ENCODE measurements at regions not wholly inside any gene's neighbourhood (a gene's known extent, or its start where the extent isn't known, plus 50 kb on each side); places are given as distances from the start of the nearest gene placed in this dataset.

DNA sequence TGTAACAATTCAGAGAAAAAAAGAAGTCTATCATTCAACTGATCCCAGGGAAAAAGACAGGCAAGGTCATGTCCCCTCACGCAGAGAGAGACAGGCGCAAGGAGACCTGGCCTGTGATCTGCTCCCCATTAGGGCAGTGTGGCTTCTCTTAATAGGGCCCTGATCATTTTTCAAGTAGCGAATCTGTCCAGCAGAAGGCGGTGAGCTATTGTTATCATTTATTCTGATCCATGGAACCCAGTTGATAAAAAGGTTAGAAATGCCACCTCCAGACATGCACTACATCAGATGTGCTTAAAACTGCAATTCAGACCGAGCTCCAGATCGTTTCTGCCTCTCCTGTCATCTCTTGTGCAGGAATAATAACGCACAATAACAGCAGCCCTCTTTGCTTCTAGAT lies 1025.6 kb upstream of the PIK3C3 start:
- no peak for DNase-seq

DNA sequence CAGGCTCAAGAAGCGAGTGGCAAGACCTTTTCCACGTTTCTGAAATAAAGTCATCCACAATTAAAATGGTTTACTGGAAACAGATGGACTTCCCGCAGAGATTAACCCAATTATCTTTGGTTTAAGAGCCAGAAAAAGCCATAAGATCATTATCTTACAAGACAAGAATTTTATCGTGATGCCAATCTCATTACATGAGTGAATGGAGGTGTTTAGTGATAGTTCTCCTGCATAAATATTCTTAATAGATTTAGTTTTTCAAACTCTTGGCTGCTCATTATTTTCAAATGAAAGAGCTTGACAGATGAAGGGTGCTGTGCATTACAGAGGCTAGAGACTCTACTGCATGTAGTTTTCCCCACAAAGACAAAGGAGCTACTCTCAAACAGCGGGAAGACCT lies 1028.4 kb upstream of the PIK3C3 start:
- DNase-seq: peak; percentile 76

DNA sequence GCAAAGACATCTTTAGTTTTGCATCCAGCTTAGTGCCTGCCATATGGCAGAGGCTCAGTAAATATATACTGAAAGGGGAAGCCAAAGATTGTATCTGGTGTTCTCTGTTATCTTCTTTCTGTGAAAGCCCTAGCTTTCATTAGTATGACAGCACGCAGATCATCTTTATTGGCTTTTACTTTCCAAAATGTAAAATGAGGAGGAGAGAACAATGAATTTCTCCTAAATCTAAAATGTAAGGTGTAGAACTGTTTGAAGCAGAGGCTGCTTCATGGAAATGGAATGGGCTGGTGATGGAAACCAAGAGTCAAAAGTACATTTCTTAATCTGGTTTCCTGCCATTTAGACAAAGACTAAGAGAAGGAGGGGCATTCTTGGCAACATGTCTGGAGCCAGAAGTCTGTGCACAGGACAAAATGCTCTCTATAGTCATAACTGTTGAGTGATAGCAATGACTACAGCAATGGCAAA lies 1029.9 kb upstream of the PIK3C3 start:
- DNase-seq: peak; percentile 55

DNA sequence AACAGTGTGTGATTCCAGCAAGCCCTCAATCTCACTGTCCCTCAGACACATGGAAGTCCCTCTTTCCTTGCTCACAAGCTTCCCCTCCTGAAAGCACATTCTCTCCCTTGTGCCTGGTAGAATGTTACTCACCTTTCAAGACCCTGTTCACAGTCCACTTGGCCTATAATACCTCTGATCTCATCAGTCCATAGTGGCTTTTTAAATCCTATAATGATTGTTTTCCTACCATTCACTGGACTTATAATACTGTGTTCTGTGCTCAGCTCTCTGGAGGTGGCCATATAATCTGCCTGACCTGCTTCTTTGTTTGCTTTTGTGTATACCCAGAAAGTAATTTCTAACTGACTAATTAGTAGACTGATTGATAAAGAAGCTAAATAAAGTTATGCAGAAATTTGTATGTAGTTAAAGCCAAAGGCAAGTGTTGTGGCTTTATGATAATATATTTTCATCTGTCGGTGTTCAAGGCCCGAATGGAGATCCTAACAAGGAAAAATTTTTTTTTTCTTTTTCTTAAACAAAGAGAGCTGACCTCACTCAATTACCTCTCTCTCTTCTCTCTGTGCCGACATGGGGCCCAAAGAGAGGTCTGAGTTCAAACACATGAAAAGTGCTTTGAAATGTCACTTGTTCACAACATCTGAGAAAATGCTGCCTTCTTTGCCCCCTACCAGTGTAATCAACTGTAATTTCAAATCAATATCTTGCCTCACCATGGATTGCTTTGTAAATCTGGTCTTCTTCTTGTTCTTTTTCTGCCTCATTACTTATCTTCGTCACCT lies 1033.0 kb upstream of the PIK3C3 start:
- DNase-seq: no peak

DNA sequence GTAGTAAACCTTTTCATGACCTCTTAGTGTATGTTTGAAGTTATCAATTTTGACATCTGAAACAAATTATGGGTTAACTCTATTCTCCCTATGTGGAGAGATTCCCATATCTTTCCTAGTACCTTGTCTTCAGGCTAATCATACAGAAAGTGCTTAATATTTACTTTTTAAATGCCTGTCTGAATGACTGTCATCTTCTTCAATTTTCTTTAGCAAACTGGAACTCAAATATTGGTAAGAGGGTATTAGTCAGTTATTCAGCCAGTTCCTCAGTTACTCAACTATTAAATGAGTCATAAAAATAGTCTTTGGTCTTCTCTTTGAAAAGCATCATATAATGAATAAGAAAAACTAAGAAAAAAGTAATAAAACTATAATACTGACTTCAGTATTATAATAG lies 1038.0 kb upstream of the PIK3C3 start:
- DNase-seq: peak; percentile 82

DNA sequence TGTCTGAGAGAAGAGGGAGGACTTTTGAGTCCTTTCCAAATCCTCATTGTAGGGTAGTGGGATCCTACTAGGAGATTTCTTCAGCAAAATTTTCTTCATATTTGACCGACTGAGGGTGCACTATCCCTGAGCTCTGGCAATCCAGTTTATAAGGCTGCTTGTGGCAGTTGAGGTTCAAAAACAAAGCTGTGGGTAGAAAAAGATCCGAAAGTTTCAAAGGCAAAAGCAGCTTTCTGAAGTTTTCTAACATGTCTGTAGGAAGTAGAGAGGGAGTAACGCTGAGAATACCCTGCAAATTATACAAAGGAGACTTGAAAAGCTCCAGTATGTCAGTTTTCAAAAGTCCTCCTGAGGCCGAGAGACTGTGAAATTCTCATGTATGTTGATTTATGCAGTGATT lies 1039.3 kb upstream of the PIK3C3 start:
- no peak for DNase-seq

DNA sequence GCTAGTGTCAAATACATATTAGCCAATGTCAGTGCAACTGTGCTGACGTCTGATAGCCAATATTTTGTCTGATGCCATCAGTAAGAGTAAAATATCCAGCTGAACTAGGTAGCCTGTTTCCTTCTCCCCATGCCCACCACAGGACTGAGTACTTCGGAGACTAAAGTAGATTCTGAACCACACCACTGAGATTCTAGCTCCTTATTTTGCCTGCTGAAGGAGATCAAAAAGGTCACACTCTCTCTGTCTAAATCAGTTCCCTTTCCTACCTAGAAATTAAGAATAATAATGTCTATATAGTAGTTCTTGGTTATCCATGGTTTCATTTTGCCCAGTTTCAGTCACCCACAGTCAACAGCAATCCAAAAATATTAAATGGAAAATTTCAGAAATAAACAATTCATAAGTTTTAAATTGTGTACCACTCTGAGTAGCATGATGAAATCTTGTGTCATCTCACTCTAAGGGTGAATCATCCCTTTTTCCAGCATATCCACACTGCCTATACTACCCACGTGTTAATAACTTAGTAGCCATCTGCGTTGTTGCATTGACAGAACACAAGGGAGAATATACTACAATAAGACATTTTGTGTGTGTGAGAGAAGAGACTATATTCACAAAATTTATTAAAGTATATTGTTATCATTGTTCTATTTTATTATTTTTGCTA lies 1043.3 kb upstream of the PIK3C3 start:
- peak; percentile 82 for DNase-seq

DNA sequence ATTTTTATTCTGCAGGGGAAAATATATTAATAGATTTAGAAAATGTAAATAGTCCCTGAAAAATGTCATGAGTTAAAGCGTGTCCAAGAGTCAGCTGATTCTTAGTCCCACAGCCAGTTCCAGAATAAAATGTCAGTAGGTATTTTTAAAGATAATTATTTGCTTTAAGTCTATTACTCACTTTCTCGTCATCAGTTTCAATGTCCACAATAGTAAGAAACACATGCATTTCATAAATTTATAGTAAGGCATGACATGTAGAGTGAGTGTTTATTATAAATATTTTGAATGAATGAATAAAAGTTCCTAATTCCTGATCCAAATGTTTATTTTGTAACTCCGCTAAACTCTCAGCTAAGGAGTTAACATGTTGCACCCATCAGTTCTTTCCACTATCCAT lies 1044.0 kb upstream of the PIK3C3 start:
- DNase-seq: peak; percentile 5

DNA sequence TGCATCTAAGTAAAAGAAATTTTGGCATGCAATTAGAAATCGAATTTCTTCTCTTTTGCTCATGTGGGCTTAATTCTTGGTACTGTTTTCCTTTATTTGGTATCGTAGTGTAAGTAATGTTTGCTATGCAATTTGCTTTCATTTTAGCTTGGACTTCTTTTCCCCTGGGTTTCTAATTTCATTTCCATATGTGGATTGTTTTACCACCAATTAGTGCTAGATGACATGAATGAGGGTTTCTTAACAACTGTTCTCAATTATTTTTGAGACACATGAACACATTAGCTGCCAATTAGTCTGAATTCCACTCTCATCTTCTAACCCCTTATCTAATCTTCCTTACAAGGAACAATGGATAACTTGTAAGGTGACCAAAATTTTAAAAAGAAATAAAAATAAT lies 1047.2 kb upstream of the PIK3C3 start:
- DNase-seq: peak; percentile 52

DNA sequence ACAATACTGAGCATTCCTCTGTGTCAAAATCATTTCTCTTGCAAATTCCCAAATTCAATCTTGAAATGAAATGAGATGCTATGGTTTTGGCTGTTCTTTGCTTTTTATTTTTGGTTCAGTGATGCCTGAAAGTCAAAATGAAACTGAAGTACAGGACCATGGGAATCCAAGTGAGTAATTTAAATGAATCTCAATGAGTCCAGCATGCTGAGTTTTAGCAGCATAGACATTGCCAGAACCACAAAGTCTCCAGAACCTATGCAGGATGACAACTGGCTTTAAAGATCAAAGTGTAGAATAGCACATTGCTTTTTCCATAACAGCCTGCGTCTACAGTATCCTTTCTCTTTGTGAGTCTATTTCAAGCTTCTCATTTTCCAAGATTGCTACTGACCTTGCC lies 1050.7 kb upstream of the PIK3C3 start:
- DNase-seq: peak; percentile 33

DNA sequence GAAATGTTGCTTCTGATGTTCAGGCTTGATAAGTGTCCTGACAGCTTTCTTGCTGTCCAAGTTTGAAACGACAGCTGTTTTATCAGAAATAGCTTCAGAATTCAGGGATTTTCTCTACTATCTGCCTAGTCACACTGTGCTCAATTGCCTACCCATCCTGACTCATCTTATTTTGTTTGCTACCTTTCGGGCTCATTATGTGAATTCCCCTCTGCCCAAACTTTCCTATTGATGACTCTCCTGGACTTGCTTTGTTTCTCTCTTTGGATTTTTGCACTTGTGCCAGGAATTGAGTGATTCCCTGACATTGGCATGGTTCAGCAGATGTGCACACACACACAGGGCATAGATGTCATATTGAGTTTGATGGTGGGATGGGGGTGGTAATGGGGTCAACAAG lies 1052.6 kb upstream of the PIK3C3 start:
- DNase-seq: no peak

DNA sequence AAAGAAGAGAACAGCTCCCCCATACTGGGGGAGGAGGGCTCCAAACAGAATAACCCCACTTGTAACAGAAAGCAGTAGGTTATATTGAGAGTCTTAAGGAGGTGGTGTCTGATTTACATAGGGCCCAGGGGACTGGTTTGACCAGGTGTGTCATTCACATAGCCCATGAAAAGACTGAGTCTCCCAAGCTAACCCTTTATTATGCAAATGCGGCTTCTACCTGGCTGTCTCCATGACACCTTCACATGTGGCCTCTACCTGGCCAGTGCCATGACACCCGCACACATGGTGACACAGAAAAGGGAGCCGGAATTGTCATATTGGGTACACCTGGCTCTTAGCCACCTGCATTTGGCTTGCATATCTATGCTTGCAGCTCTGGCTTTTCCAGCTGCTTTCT lies 1057.2 kb upstream of the PIK3C3 start:
- DNase-seq: no peak

DNA sequence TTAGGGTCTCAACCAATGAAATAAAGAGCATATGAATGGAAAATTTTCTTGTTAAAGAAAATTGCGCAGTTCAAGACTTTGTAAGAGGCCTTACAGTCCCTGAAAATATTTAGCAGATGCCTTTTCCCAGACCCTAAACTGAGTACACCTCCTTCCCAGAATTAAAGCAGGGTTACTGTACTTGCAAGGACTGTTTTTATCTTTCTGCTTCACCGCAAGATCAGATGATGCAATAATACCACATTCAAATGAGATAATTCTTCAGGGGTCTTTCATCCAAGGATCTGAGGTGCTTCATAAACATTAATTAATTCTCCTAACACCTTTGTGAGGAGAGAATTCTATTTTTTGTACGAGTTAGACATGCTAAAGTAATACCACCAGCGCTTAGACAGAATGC lies 1071.8 kb upstream of the PIK3C3 start:
- no peak for DNase-seq

DNA sequence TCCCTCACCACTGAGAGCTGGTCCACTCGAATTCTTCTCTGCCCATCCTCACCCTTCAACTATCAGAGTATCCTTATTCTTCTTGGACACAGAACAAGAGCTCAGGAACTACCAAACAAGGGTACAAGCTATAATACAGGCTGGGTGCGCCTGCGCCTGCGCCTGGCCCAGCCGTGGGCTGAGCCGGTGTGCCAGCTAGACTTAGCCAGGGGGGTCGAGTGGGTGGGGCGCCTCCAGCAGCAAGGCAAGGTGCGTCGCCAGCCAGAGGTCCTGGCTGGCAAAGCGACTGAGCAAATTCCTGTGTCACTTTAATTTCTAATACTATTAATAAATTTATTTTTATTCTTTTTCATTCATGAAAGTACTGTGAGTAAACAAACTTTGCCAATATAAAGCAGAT lies 1072.6 kb upstream of the PIK3C3 start:
- no peak for DNase-seq

DNA sequence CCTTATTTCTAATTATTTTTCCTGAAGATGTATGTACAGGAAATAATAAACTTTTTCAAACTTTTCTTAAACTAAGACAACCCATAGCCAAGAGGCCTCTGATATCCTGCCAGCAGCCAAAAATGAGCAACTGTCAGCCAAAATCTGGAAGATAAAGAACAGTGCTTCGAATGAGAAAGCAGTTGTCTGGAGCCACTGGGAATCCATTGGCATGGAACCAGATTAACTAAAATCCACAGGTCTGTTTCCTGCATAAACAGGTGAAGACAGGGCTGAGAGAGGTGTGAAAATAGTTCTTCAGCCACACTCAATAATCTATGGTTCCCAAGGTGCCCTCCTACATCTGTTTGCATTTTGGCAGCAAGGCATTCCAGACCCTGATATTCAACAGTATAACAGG lies 1076.7 kb upstream of the PIK3C3 start:
- peak; percentile 31 for DNase-seq

DNA sequence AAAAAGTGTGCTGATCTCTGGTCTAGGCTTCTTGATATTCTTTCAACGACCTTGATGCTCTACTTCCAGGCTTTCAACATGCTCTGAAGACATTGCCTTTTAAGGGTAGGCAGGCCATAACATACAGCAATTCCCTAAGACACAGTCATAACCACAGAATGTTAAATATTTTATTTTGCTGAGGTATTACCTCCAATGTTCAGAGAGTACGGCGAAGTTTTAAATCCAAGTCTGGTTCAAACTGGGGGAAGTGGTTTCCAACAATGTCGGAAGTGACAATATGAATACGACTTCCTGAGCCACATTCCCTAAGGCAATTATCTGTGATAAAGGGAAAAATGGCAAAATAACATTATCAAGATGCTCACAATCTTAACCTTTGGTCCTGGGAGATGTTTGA lies 1077.9 kb upstream of the PIK3C3 start:
- peak; percentile 98 for DNase-seq

DNA sequence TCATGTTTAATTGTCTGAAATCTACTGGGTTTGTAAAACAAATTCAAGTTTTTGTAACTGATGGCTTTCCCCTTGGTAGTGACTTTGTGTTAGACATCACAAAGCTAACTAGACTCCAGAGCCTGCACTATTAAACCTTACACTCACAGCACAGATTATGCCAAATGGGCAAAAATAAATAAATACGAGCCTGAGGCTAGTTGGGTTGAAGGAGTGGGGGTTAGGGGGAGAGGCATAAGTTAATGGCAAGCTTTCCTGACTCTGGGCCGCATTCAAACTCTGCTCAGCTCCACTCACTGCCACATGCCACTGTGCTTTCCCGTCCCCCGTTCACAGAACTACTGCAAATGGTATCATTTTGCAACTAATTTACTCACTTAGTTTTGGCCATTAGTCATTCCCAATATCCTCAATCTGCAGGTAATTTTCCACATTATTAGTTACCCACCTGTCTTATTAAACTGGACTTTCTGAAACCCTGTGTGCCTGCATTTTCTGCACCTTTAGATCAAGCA lies 1079.9 kb upstream of the PIK3C3 start:
- no peak for DNase-seq

DNA sequence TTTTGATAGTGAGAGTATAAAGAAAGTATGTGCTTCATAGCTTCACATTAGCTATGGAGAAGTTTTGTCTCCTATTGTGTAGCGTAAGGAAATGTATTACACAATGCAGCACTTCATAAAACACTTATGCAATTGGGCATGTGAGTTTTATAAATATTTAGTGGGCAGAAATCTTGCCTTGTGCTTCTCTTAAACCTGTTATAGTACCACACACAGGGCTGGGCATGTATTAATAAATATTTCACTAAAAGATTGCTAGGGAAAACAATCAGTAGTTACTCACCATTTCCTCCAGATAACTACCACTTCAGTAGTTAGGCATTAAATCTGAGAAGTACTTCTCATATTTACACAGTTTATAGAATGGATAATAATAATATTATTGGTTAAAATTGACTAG lies 1080.8 kb upstream of the PIK3C3 start:
- peak; percentile 38 for DNase-seq

DNA sequence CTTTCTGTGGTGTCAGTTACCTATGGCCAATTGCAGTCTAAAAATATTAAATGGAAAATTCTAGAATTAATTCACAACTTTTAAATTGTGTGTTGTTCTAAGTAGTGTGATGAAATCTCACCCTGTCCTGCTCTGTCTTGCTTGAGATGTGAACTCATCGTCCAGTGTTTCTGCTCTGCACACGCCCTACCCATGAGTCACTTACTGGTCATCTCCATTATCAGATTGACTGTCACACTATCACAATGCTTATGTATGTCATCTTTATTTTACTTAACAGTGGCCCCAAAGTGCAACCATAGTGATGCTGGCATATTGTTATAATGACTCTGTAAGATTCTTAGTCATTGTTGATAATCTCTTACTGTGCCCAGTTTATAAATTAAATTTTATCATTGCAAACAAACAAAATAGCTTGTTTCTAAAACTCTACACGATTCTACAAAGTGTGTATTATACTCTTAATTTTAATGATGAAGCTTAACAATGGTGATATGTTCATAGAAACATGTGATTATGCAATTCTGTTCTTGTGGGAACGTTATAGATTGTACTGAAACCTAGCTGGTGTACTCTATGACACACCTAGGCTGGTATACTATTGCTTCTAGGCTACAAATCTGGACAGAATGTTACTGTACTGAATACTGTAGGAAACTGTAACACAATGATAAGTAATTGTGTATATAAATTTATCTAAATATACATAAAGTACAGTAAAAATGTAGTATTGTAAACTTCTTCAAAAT lies 1086.8 kb upstream of the PIK3C3 start:
- peak; percentile 93 for DNase-seq

DNA sequence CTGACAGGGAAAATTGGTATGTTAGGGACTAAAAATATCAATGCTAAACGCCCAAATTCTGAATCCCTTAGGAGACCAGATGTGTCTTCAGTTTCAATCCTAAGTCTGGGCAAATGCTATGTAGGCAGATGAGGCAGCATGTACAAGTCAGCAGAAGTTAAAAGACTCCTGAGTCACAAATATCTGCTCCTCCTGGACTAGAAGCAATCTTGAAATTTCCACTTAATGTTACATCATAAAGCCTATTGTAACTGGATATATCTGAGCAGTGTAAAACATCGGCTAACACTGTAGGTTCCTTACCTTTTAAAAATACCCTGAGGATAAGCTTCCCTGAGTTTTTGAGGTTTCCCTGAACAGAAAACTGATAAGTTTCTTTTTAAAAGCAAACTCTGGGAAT lies 1087.6 kb upstream of the PIK3C3 start:
- peak; percentile 94 for DNase-seq

DNA sequence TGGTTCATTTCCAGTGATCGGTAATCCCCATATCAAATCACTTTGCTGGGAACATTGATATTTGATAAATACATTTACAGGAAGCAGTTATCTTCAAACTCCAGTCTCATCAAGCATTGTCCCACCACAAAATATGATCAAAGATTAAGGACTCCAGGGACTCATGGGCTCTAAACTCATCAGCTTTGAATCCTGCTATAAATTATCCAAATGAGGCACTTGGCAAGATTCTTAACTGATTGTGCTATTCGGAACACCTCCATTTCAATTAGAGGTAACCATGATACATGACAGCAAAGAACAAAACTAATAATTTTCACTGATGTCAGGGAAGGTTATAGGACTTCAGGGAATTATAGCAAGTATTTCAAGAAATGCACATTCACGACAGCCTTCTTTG lies 1088.1 kb upstream of the PIK3C3 start:
- peak; percentile 67 for DNase-seq

DNA sequence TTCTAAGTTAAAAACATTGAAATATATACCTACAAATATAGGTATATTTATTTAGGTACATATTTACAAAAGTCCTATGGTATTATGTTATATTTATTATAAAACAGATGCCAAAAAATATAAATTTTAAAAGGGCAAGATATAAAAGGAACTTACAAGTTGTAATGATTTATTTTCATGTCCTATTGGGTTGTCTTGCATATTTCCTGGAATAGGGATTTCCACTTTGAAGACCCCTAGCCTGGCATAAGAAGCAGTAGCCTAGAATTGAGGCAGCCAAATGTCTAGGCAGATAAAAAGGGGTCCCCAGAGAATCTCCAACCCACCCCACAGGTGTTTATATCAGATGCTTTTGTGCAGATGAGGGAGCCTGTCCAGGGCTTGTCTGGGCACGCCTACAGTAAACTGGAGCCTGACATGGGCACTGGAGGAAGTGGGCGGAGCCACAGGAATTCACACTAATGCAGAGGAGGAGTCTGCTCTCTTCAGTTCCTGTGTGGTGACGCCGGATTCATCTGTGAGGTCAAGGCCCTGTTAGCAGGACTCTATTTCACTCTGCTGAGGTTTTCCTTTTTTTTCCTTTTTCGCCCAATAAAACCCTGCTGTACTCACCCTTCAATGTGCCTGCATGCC lies 1088.9 kb upstream of the PIK3C3 start:
- DNase-seq: peak; percentile 49

DNA sequence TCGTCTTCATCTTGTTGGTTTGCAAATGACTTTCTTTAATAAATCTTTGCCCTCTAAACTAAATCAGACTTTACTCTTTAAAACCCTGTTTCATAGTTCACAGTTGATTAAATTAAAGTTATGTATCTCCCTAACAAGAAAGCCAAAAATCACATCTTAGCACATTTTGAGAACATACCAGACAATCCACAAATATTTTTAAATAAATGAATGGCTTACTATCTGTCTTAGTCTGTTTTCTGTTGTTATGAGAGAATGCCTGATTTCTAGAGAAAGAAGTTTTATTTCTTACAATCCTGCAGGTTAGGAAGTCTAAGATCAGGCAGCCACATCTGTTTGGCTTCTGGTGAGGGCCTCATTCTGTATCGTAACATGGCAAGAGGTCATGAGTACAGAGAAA lies 1090.2 kb upstream of the PIK3C3 start:
- DNase-seq: peak; percentile 33
